ENCODE measurements at regions not wholly inside any gene's neighbourhood (a gene's known extent, or its start where the extent isn't known, plus 50 kb on each side); places are given as distances from the start of the nearest gene placed in this dataset.
"Not testable (repeated sequence)": the region's sequence is repeated elsewhere in the genome, so short reads cannot be mapped to it uniquely, and the experiment has no call there.

GRCh38 chr7:63376873-63377272, 621.8 kb upstream of the ZNF722 start:
- no peaks in the 10 kb centered on the region for H3K4me1 Mint-ChIP-seq
- no peak overlapping the region for H2BK20ac ChIP-seq (ENCODE audit: low read depth, low read length, poor library complexity, severe bottlenecking)
- no peaks in the 10 kb centered on the region for H3K23me2 ChIP-seq (ENCODE audit: insufficient read length, low read depth, low read length, poor library complexity, severe bottlenecking)
- H3K4me3 Mint-ChIP-seq, result no peak overlapping the region
- no peaks in the 10 kb centered on the region for H4K20me1 ChIP-seq (ENCODE audit: control insufficient read depth, insufficient read depth, insufficient read length)
- no peak overlapping the region for H3K27ac ChIP-seq (ENCODE audit: insufficient read length, low read depth, low read length)
- no peak overlapping the region for H4K91ac ChIP-seq (ENCODE audit: insufficient read length, low read depth, low read length)
- no peaks in the 10 kb centered on the region for H3K79me2 ChIP-seq (ENCODE audit: insufficient read depth, low read length)
- TF ChIP-seq, protein P1, sequence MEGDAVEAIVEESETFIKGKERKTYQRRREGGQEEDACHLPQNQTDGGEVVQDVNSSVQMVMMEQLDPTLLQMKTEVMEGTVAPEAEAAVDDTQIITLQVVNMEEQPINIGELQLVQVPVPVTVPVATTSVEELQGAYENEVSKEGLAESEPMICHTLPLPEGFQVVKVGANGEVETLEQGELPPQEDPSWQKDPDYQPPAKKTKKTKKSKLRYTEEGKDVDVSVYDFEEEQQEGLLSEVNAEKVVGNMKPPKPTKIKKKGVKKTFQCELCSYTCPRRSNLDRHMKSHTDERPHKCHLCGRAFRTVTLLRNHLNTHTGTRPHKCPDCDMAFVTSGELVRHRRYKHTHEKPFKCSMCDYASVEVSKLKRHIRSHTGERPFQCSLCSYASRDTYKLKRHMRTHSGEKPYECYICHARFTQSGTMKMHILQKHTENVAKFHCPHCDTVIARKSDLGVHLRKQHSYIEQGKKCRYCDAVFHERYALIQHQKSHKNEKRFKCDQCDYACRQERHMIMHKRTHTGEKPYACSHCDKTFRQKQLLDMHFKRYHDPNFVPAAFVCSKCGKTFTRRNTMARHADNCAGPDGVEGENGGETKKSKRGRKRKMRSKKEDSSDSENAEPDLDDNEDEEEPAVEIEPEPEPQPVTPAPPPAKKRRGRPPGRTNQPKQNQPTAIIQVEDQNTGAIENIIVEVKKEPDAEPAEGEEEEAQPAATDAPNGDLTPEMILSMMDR (conservative IDR thresholded peaks at IDR 0.05), result no peak
- no peak overlapping the region for H3K4ac ChIP-seq (ENCODE audit: low read depth, low read length)
- peaks cover 0 to 17% (median 3%) of the 10 kb centered on the region in 3 experiments; a peak in 4 of 7 replicates for H3K36me3 Mint-ChIP-seq (ENCODE audit: insufficient read depth in 1 of 3, low read depth in 3 of 3)
- H2BK15ac ChIP-seq (ENCODE audit: low read depth, low read length), result no peak overlapping the region
- H2BK12ac ChIP-seq (ENCODE audit: insufficient read length, low read depth, low read length), result no peak overlapping the region
- H3K27me3 Mint-ChIP-seq (ENCODE audit: low read depth), result no peaks in the 10 kb centered on the region; the same call in 1 of the 2 replicates
- H3K56ac ChIP-seq (ENCODE audit: insufficient read length, low read depth, low read length), result no peak overlapping the region
- H3K9me3 ChIP-seq (ENCODE audit: control insufficient read depth, low read depth, low read length), result peaks cover 72% of the 10 kb centered on the region
- no peak overlapping the region for H3T11ph ChIP-seq (ENCODE audit: low read length)
- no peak overlapping the region for H2AK5ac ChIP-seq (ENCODE audit: insufficient read length, low read length)
- no peak overlapping the region for H4K8ac ChIP-seq (replicated peaks; ENCODE audit: insufficient read length, low read depth, low read length)
- H3K27me3 ChIP-seq (ENCODE audit: insufficient read depth, low read length), result no peaks in the 10 kb centered on the region
- no peak overlapping the region for H2AFZ ChIP-seq (ENCODE audit: low read length)
- no peak overlapping the region for H3K4me2 ChIP-seq (ENCODE audit: insufficient read depth, insufficient read length, low read length)
- H3K9ac ChIP-seq (ENCODE audit: extremely low read depth, insufficient read length, low read length), result no peak overlapping the region
- H3K27ac Mint-ChIP-seq, result no peak overlapping the region
- no peak overlapping the region for H3K23ac ChIP-seq (ENCODE audit: insufficient read length, low read depth, low read length)
- H2BK5ac ChIP-seq (ENCODE audit: insufficient read length, low read length), result no peak overlapping the region
- no peak overlapping the region for H3K14ac ChIP-seq (ENCODE audit: insufficient read depth, low read length)
- DNase-seq, result no peak
- H3K79me1 ChIP-seq (ENCODE audit: insufficient read depth, low read depth, low read length, poor library complexity, severe bottlenecking), result no peaks in the 10 kb centered on the region
- no peak overlapping the region for H4K5ac ChIP-seq (ENCODE audit: insufficient read length, low read depth, low read length)
- H3K18ac ChIP-seq (ENCODE audit: insufficient read length, low read depth, low read length), result no peak overlapping the region
- H2BK120ac ChIP-seq (ENCODE audit: low read depth, low read length, poor library complexity, severe bottlenecking), result no peak overlapping the region
- peaks cover 67 to 69% of the 10 kb centered on the region in 2 experiments for H3K9me3 Mint-ChIP-seq
- no CpG with 5 or more reads among the region's 2 CpGs for WGBS (ENCODE audit: extremely low coverage, insufficient read length, low lambda C conversion rate)
- no peaks in the 10 kb centered on the region for H3K4me1 ChIP-seq (ENCODE audit: insufficient read depth, low read length)

DNA sequence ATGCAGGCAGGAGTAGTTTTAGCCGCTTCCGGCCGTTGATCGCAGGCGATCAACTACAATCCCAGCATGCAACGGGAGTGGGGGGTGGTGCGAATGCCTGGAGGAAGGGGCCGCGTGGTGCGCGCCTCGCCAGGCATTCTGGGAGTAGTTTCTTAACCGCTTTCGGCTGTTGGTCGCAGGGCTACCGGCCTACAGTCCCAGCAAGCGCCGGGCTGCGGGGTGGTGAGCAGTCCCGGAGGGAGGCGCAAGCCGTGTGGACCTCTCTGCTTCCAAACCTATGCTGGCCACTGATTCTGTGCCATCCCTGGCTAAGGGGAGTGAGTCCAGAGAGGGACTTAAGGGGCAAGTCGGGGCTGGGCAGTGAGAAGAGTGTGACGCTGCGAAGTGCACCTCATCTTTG, 604.5 kb upstream of the ZNF722 start:
- H3K4ac ChIP-seq (ENCODE audit: low read depth, low read length); H3K4me2 ChIP-seq (ENCODE audit: insufficient read depth, insufficient read length, low read length); H2BK12ac ChIP-seq (ENCODE audit: insufficient read length, low read depth, low read length); H3K9me3 Mint-ChIP-seq; H2AK5ac ChIP-seq (ENCODE audit: insufficient read length, low read length); H3K79me2 ChIP-seq (ENCODE audit: insufficient read depth, low read length); H3K27ac ChIP-seq (ENCODE audit: insufficient read length, low read depth, low read length); H2BK15ac ChIP-seq (ENCODE audit: low read depth, low read length); H4K20me1 ChIP-seq (ENCODE audit: control insufficient read depth, insufficient read depth, insufficient read length); H3K79me1 ChIP-seq (ENCODE audit: insufficient read depth, low read depth, low read length, poor library complexity, severe bottlenecking); H3K23me2 ChIP-seq (ENCODE audit: insufficient read length, low read depth, low read length, poor library complexity, severe bottlenecking); H3T11ph ChIP-seq (ENCODE audit: low read length); H4K8ac ChIP-seq (replicated peaks; ENCODE audit: insufficient read length, low read depth, low read length); H2AFZ ChIP-seq (ENCODE audit: low read length); H3K18ac ChIP-seq (ENCODE audit: insufficient read length, low read depth, low read length); H3K56ac ChIP-seq (ENCODE audit: insufficient read length, low read depth, low read length); H4K91ac ChIP-seq (ENCODE audit: insufficient read length, low read depth, low read length); H3K27me3 ChIP-seq (ENCODE audit: insufficient read depth, low read length); H3K9me3 ChIP-seq (ENCODE audit: control insufficient read depth, low read depth, low read length); H3K27me3 Mint-ChIP-seq (ENCODE audit: low read depth); H3K4me1 ChIP-seq (ENCODE audit: insufficient read depth, low read length); H3K4me3 Mint-ChIP-seq; H3K23ac ChIP-seq (ENCODE audit: insufficient read length, low read depth, low read length); H3K9ac ChIP-seq (ENCODE audit: extremely low read depth, insufficient read length, low read length); H3K27ac Mint-ChIP-seq; H2BK5ac ChIP-seq (ENCODE audit: insufficient read length, low read length); H2BK120ac ChIP-seq (ENCODE audit: low read depth, low read length, poor library complexity, severe bottlenecking); DNase-seq; H2BK20ac ChIP-seq (ENCODE audit: low read depth, low read length, poor library complexity, severe bottlenecking); H3K4me1 Mint-ChIP-seq; H3K36me3 Mint-ChIP-seq (ENCODE audit: insufficient read depth in 1 of 3, low read depth in 3 of 3); H3K14ac ChIP-seq (ENCODE audit: insufficient read depth, low read length); H4K5ac ChIP-seq (ENCODE audit: insufficient read length, low read depth, low read length): not testable (repeated sequence)
- WGBS (ENCODE audit: extremely low coverage, insufficient read length, low lambda C conversion rate), result no CpG with 5 or more reads among the region's 25 CpGs

Measured in H9 (cell line).